ENCODE measurements at regions not wholly inside any gene's neighbourhood (a gene's known extent, or its start where the extent isn't known, plus 50 kb on each side); places are given as distances from the start of the nearest gene placed in this dataset.
"Not testable (repeated sequence)": the region's sequence is repeated elsewhere in the genome, so short reads cannot be mapped to it uniquely, and the experiment has no call there.

DNA sequence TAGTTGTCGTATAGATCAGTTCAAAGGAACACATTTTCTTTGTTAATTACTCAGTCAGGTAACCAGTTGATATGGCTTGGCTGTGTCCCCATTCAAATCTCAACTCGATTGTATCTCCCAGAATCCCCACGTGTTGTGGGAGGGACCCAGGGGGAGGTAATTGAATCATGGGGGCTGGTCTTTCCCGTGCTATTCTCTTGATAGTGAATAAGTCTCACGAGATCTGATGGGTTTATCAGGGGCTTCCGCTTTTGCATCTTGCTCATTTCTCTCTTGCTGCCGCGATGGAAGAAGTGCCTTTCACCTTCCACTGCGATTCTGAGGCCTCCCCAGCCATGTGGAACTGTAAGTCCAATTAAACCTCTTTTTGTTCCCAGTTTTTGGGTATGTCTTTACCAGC, 58.2 kb upstream of the RALGPS2 start:
- TF ChIP-seq, protein P1, sequence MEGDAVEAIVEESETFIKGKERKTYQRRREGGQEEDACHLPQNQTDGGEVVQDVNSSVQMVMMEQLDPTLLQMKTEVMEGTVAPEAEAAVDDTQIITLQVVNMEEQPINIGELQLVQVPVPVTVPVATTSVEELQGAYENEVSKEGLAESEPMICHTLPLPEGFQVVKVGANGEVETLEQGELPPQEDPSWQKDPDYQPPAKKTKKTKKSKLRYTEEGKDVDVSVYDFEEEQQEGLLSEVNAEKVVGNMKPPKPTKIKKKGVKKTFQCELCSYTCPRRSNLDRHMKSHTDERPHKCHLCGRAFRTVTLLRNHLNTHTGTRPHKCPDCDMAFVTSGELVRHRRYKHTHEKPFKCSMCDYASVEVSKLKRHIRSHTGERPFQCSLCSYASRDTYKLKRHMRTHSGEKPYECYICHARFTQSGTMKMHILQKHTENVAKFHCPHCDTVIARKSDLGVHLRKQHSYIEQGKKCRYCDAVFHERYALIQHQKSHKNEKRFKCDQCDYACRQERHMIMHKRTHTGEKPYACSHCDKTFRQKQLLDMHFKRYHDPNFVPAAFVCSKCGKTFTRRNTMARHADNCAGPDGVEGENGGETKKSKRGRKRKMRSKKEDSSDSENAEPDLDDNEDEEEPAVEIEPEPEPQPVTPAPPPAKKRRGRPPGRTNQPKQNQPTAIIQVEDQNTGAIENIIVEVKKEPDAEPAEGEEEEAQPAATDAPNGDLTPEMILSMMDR (IDR thresholded peaks at IDR 0.05; ENCODE audit: low read depth, low read length), result not testable (repeated sequence)
- TF ChIP-seq EZH2phosphoT487 (IDR thresholded peaks at IDR 0.05; ENCODE audit: low read depth), result not testable (repeated sequence)
